GM12801 (cell line): ENCODE measurements at regions not wholly inside any gene's neighbourhood (a gene's known extent, or its start where the extent isn't known, plus 50 kb on each side); places are given as distances from the start of the nearest gene placed in this dataset.

Source experiments
- CTCF ChIP-seq: IDR thresholded peaks from one replicate; pipeline ENCODE4 v1.5.1; 2011; ENCODE audit warnings: control low read depth; ENCODE audit not compliant: insufficient read length; ENCODE audit errors: extremely low read depth

GRCh38 chr13:103557878-103558277 is 491.7 kb upstream of the SLC10A2 start:
- no peak for TF ChIP-seq CTCF

GRCh38 chr13:103556681-103557080 is 490.5 kb upstream of the SLC10A2 start:
- TF ChIP-seq CTCF, result no peak

- TF ChIP-seq CTCF, result no peak
These were observed 481.7 kb upstream of the SLC10A2 start for GRCh38 chr13:103547914-103548313.

- no peak for TF ChIP-seq CTCF
These were observed 480.1 kb upstream of the SLC10A2 start for GRCh38 chr13:103546271-103546670.

GRCh38 chr13:103542648-103543047 is 476.4 kb upstream of the SLC10A2 start:
- no peak for TF ChIP-seq CTCF

- no peak for TF ChIP-seq CTCF
These were observed 474.2 kb upstream of the SLC10A2 start for GRCh38 chr13:103540382-103540765.

- TF ChIP-seq CTCF, result no peak
These were observed 473.6 kb upstream of the SLC10A2 start for GRCh38 chr13:103539721-103540381.

- no peak for TF ChIP-seq CTCF
These were observed 473.0 kb upstream of the SLC10A2 start for GRCh38 chr13:103539265-103539664.
